Putamen (tissue), 1 donor: ENCODE measurements at regions not wholly inside any gene's neighbourhood (a gene's known extent, or its start where the extent isn't known, plus 50 kb on each side); places are given as distances from the start of the nearest gene placed in this dataset.
"Not testable (repeated sequence)": the region's sequence is repeated elsewhere in the genome, so short reads cannot be mapped to it uniquely, and the experiment has no call there.

ENCODE experiments used
- DNase-seq: peaks from one replicate; pipeline ENCODE4 v3.0.0-alpha.2; 2016; ENCODE audit warnings: low spot score

DNA sequence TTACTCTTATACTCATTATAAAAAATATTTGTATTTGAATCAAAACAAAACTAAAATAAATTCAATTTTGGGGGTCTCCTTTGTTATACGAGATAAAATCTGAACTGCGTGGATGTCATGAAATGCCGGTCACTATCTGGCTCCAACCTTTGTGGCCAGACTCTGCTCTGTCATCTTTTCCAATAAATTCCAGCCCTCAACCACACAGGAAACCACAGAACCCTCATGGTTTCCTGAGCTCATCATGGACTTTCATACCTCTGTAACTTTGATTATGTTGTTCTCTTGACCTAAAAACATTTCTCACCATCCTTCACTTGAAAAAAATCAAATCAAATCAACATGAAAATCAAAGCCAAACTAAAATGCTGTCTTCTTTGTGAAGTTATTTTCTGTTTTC, 724.7 kb downstream of the METTL4 start:
- no peak for DNase-seq

DNA sequence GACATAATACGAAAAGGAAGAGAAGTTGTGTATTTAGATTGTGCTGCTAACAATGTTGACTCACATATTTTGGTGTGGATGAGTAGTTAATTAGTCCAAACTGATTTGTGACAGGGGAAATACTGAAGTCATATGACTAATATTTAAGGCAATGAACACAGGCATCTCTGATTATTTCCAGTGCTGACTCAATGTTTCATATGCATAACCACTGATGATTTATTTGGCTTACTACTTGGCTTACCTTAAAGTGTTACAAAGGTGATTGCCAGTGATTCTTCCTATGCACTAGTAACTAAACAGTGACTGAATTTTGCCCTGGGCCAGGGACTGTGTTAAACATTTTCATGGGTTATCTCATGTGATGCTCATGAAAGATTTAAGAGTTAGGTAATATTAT, 722.6 kb downstream of the METTL4 start:
- DNase-seq, result no peak

DNA sequence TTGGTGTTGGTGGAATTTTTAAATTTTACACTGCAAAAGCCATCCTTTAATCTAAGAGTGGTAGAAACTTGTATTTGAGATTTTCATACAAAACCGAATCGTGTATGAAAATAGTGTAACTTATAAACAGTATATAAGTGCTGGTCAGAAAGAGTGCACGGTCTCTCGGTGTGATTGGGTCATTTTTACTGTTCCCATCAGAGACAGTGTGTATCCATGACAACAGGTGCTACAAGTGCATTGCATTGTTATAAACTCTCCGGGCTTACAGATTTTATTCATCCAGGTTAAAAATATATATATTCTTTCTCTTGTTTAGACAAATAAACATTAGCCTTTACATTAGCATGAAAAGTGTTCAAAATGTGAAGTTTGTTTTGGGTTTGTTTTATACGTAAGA, 721.9 kb downstream of the METTL4 start:
- no peak for DNase-seq

DNA sequence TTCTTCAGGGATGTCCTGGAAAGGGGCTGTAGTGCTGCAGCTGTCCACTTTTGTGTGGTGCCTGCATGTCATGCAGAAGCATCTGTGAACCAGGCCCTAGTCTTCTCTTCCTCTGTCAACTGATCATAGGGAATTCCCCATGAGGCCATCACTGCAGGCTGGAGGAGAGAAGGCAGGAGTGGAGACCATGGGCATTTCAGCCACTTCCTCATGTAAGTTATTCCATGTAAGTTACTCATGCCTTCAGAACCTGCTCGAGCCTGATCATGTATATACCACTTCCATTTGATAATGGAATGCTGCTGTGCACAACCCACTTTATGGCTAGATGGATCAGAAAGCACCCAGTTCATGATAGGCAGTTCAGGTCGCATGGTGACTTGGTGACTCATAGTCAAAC, 714.0 kb downstream of the METTL4 start:
- DNase-seq, result not testable (repeated sequence)

DNA sequence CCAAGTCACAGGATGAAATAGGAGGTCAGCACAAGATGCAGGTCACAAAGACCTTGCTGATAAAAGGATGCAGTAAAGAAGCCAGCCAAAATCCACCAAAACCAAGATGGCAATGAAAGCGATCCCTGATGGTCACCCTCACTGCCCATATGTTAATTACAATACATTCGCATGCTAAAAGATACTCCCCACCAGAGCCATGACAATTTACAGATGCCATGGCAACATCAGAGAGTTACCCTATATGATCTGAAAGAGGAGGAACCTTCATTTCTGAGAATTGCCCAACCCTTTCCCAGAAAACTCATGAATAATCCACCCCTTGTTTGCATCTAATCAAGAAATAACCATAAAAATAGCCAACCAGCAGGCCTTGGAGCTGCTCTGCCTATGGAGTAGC, 709.8 kb downstream of the METTL4 start:
- no peak for DNase-seq

DNA sequence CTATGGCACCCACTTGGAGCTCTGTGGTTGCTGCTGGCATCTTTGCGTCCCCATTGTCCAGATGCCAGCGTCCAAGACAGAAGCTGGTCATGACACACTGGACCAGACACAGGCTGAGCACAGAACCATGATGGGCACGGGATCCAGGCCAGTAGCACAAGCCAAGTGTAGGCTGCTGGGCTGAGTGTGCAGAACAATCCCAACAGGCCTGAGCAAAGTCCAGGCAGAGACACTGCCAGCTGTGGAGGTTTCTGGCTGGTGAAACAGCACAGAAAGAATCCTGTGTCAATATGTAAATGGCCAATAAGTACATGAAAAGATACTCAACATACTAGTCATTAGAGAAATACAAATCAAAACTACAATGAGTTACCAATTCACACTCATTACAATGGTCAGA, 705.4 kb downstream of the METTL4 start:
- DNase-seq, result no peak

DNA sequence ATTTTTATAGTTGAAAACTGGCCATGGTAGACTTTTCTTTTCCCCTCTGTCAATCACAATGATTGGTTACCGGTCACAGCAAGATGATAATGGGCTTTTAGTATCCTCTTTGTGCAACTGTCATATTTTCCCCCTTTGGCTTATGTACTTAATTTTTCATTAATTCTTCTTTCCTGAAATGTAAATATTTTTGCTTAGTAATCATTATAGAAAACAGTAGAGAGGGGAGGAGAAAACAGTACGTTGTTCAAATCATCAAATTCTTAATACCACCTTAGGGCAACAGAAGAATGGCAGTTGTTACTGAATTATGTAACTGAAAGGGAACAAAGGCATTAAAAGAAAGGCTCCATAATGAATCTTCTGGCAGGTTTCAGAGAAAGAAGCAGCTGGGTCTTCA, 699.0 kb downstream of the METTL4 start:
- DNase-seq, result no peak

DNA sequence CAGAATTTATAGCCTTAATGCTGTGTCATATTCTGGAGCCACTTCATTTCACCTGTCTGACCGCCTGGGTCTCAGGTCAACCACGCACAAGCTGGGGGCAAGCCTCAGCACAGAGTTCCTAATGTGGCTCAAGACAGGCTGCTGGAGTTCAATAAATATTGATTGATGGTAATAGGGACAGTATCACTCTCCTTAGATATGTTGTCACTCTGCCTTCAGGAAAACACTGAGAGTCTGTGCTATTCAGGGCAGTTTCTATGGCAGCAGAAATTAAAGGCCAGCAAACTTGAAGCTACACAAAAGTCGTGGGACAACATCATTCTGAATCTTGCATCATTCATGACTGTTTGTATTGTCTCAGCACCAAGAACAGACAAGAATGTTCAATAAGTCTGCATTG, 696.1 kb downstream of the METTL4 start:
- DNase-seq, result no peak

DNA sequence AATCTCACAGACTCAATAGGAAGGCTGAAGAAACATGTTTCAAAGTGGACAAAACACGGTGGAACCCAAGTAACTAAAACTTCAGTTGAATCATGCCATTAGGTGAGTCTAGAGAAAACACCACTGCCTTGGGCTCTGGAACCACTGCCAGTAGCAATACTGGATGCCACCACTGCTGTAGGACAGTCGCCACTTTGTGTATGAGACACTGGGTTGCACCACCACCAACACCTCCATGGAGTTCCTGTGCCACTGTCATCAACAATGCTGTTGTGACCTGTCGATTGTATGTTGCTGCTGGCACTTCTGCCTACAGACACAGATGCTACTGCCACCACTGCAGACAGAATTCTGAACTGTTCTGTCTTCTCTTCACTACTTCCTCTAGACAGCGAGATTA, 686.7 kb downstream of the METTL4 start:
- no peak for DNase-seq

DNA sequence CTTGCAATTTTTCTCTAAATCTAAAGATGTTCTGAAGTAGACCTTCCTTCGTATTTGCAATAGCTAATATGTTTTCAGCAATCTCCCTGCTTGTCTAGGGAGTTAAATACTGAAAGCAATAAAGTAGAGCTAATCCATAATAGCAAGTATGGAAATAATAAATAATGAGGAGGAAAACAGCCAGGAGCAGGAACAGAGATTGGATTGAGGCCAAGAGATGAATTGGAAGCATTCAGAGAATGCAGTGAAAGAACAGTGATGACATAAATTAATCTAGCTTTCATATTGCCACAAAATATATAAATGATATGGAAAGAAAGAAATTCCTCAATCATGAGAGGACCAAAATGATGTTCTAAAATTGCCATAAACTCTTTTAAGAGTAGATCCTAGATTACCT, 679.7 kb downstream of the METTL4 start:
- DNase-seq, result no peak

DNA sequence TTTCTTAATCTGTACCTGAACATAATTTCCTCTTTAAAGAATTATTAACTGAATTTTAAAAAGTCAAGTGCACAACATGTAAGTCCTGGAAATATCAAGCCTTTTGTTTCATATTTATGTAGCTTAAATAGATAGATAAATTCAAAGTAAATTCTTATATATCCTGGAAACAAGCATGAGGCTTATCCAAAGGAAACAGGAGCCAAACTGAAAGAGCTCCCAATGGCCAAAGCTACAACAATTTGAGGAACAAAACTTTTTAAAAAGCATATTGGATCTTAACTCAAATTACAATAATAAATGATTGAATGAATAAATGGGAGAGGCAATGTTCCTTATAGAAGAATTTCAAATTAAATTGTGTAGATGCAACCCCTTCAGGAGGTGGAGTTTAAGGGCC, 679.1 kb downstream of the METTL4 start:
- DNase-seq, result no peak

DNA sequence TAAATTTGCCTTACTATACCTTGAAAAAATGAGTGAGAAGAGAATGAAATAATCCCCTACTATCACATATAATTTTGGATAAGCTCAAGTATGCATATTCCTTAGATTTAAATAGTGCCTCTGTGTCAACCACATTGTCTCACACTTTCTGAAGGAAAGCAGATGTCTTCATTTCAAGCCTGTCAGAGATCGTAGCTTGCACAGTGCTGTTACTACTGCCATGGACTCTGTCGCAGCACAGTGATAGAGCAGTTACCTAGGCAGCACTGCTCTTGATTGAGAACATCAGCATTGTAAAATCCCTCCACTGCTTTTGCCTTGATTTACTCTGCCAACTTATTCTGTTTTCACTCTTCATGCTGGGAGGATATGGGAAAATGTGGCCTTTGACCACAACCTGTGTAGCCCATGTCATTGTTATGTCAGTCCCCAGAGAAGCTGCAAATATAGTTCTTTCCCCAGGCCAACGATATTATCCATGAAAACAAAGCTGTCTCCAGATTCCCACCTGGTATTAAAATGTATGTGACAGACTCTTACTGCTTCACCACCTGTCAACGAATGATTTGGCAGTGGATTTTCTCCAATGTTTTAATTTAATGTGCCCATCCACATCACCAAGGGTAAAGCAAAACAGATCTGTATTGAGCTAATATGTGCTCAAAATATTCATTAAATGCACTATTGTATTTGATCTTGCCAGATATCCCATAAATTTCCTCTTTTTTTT, 675.7 kb downstream of the METTL4 start:
- no peak for DNase-seq

DNA sequence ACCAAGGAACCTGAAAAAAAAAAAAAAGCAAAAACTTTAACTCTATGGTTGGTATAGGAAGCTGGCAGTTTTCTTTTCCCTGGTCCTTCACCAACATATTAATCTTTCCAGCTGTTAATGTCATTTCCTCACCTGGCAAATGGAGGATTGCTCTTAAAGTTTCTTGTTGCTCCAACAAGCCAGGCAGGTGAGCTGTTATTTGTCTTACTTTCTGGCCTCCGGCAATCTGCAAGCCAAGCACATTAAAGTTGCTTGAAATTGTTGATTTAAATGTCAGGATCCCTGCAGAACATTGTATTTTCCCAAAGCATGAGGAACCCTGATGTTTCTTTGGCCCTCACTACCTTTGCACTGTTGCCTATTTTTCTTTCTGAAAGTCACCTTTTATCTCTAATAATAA, 664.9 kb downstream of the METTL4 start:
- no peak for DNase-seq

DNA sequence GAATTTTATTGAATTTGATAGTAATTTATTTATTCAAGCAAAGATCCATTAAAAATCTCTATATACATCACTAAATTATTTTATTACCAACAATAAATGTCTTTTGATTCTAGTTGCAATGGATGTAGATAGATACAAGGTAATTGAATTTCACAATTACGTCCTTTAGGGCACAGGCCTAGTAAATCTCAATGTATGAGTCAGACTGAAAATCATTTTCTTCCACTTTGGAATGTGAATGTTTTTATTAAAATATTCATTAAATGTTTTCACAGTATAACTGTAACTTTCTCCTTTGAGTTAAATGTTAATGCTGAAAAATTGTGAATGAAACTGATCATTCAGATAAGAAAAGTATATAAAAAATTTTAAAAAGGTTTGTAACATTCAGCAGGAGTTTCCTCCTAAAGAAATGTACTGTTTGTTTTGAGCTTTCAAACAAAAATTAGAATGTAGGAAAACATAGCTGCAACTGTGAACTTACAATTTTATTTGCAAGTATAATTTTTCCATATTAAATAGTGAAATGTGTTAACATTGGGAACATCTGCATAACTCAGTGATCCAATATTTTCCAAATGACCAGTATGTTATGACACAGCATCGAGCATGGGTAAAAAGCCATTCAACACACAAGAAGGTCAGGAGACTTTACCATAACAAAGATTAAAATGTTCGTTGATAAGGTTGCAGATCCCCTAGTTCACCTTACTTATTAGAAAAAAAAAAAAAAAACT, 663.7 kb downstream of the METTL4 start:
- DNase-seq, result no peak

DNA sequence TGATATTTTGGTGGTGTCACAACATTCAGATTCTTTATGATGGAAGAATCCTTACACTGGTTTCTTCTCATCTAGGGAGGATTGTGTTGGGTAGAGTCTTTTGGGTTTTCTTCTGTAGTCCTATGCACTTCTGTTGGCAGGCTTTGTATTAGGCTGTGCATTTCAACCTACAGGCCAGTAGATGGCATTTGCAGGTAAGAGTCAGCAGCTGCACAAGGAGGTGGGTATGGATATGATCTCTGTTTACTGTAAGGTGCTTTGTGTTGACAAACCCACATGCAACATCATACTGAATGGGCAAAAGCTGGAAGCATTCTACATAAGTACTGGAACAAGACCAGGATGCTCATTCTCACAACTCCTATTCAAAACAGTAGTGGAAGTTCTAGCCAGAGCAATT, 656.8 kb downstream of the METTL4 start:
- no peak for DNase-seq

DNA sequence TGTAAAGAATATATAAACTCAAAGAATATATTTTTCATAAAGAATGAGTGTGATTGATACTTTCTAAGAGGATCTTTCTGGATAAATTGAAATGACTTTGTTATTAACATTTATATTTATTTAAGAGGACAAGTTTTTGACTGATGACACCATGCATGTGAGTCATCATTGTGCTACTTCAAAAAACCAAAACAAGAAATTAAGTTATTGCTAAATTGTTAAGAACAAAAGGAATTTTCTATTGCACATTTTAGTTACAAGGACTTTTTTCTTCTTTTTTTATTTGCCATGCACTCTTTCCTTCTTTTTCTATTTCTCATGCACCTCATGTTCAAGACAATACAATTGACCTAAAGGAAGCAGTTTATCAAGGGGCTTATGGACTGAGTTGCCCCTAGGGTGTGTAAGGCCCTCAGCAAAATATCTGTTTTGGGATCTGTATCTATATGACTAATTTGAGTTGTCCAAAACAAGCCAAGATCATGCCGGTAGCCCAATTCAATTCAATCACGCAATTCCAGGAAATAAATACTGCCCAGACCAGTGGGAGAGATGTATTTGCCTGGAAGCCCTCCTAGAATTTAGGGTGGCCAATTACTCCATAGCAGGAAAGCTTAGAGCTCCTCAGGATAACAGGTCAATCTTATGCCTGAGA, 654.3 kb downstream of the METTL4 start:
- DNase-seq, result no peak

DNA sequence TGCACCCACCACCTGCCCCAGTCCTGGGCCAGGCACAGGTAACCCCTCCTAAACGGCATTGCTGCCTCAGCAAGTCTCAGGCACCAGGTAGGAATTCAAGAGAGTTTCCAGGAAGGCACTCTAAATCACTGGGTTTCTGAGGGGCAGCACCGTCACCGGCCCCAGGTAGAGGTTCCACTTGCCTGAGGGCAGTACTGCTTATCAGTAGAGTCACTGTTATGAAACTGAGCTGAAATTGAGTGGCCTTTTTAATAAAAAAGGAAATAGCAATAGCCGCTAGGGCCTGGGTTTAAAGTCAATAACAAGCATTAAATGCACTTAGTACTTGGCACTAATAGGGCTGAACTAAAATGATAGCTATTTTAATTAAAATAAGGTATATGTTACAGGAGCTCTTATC, 653.7 kb downstream of the METTL4 start:
- DNase-seq, result no peak

DNA sequence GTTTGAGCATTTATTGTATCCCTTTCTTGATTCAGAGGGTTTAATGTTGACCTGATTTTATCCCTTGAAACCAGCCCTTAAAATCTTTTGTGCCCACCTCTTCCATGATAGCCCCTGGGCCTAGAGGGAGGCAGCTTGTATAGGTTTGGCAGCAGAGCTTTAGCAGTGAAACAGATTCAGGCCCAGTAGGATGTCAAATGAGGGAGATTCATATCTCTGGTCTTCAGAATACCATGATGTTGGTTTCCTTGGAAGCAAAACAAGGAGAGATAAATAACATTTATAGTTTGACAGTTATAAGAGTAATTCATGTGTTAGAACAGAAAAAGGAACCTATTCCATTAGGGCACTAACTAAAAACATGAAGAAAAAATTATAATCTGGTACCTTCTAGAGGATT, 649.2 kb downstream of the METTL4 start:
- no peak for DNase-seq

DNA sequence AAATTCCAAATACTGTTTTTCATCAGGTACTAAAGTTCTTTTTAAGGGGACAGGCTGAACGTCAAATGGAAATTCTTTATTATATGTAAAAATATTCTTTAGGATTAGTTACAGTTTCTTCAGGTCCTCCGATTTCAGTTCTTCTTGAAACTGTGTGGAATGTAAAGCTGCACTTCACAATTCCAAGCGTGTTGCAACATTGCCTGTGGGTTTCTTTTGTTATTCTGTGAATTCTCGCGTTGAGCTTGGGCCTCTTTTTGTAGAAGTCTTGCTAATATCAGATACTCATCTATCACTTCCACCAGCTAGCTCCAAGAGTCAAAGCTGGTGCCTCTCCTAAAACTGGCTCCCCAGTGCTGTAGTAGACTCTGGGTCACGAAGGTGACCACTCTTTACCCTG, 642.6 kb downstream of the METTL4 start:
- DNase-seq, result no peak

DNA sequence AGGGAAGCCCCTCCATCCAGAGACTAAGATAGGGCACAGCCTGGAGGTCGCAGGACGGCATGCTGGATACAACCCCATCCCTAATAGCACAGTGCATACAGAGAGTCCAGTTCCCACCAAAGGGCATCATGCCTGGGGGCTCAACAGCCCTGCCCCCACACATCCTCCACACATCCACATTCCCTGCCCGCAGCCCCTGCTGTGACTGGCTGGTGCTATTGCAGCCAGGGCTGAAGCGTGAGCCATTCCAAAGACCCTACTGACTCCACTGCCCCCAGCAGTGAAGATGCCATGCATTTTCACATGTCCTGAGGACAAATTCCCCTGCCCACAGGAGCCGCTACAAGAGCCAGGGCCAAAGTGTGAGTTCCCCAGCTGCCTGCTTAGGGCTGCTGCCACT, 641.6 kb downstream of the METTL4 start:
- DNase-seq, result no peak

DNA sequence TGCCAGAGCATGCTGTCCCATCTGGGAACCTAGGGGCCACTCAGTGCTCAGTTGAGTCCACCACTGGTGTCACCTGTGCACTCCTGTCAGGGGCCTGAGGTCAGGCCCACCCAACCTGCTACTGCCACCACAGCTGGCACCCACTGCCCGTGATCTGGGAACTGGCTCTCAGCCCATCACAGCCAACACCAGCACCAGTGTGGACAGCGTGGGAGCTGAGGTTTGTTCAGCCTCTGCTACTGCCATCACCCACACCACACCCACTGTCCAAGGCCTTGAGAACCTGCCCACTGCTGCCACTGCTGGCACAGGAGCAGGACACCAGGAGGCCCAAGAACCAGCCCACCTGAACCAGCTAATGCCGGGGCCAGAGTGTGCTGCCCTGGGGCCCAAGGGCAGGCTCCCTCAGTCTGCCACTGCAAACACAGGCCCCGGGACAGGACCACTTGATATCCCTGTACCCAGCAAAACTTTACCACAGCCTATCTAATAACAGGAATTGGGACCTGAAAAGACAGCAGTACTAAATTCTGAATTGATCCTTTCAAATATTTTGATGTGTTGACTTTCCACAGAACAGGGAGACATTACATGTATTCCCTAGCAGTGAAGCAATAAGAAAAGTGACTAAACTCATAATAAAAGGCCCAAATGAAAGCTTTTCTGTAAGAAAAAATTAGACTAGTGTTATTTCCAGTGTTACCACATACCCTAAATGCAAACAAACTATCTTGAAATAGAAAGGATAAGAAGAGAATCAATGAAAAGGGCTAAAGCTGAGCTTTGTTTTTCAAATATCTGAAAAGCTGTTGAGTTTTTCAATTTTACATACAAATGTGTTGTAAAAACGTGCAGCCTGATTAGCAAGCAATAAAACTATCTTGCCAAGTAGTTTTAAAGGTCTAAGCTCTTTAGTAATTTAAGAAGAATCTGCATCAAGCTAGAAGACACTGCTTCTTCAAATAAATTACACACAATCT, 640.7 kb downstream of the METTL4 start:
- no peak for DNase-seq

DNA sequence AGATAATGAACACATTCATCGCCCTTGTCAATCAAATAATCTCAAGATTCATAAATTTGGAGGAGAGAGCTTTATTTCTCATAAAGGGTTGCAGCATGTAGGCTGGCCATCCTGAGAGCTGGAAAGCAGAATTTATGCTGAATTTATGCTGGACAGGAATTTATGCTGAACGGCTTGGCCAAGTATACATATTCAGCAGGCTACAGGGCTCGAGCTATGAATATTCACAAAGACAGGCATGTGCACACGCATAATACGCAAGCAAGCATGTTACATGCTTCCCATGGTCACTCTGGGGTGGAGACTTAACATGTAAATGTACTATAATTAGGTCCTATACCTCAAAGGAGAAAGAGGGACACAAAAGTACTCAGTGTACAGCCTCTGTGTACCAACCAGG, 618.8 kb downstream of the METTL4 start:
- DNase-seq, result no peak
